ENCODE measurements at regions not wholly inside any gene's neighbourhood (a gene's known extent, or its start where the extent isn't known, plus 50 kb on each side); places are given as distances from the start of the nearest gene placed in this dataset.

DNA sequence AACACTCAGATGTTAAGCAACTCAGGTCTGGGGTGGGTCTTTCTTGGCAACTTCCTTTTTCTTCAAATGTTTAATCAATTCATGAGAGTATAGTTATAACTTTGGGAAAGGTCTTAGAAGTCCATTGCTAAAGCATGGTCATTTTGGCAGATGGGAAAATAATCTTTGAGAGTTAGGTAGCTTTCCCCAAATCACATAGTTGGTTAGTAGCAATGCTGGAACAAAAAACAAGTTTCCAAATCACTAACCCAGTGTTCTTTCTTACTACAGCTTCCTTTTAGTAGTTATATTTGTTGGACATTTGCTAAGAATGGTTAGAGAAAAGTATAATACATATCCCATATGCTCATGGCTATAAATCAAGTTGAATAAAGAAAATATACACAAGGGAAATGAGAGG lies 185.2 kb upstream of the SLC14A2 start:
- in situ Hi-C loops (cut with MboI; ENCODE audit: low pct_unique_long_range_greater_than_20kb in 2 of 9, low sequenced_read_pairs in 9 of 9, unreplicated experiment in 9 of 9) = no loop called here
- Histone ChIP-seq H3K27ac (no peak overlapping the region), H3K4me1 (replicated peaks in 1 of 2) (no peaks in the 10 kb centered on the region), H3K4me3 (no peak overlapping the region)
- no peak for ATAC-seq (replicated peaks in 6 of 8)

GRCh38 chr18:45435810-45436209 lies 179.5 kb upstream of the SLC14A2 start:
- Histone ChIP-seq H3K4me1 (replicated peaks in 1 of 2) (peaks cover 0 to 4% of the 10 kb centered on the region in 2 donors), H3K27ac (no peak overlapping the region), H3K4me3 (no peak overlapping the region)
- 3 to 100% (median 79%) methylated on average over 1 to 3 of the region's 3 CpGs; no CpG with 5 or more reads in 1 of the 10 experiments for WGBS, 10 experiments
- no peak for ATAC-seq (replicated peaks in 6 of 8)
- in situ Hi-C loops (cut with MboI; ENCODE audit: low pct_unique_long_range_greater_than_20kb in 2 of 9, low sequenced_read_pairs in 9 of 9, unreplicated experiment in 9 of 9) = no loop called here

GRCh38 chr18:45437366-45437765 lies 177.9 kb upstream of the SLC14A2 start:
- Histone ChIP-seq H3K4me3 (no peak overlapping the region), H3K4me1 (replicated peaks in 1 of 2) (peaks cover 0 to 4% of the 10 kb centered on the region in 2 donors), H3K27ac (no peak overlapping the region)
- in situ Hi-C loops (cut with MboI; ENCODE audit: low pct_unique_long_range_greater_than_20kb in 2 of 9, low sequenced_read_pairs in 9 of 9, unreplicated experiment in 9 of 9) = no loop called here
- peak in 2 of 8 experiments; percentile 71 to 87 for ATAC-seq (replicated peaks in 6 of 8)
- 92 to 100% (median 97%) methylated on average over 1 to 7 of the region's 9 CpGs; no CpG with 5 or more reads in 4 of the 10 experiments for whole genome bisulfite sequencing, 10 experiments

DNA sequence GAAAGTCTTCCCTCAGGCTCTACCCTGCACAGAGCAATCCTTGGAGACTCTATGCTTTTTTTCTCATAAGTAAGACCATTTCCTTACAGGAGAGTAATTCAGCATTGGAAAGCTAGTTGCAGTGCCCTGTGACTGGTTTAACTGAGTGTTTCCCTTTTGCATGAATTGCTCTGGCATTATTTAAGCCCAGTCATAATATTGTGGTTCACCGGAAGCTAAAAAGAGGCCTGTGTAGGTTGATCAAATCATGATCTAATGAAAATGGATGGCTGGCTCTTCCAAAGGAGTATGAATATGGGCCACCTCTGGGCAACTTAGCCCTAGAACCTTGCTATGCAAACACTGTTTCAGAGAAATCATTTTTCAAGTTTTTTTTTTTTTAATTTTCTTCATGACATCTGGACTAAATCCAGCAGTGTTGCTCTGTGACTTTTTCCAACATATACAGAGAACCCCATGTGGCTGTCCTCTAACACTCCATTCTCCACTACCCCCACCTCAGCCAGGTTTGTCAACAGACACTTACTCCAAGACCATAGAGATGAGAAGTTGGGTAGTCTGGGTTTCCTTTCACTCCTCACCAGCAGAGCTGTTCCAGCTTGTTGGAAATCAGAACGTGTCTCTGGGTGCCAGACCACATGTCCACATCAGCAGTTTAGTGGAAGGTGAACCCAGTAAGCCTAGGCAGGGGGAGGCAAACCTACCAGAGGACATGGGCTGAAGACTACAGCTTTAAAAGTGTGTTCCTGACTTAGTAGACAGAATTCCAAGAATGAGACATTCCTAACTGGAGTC lies 175.2 kb upstream of the SLC14A2 start:
- H3K27ac ChIP-seq = no peak overlapping the region
- 50 to 100% (median 92%) methylated on average over 1 to 2 of the region's 2 CpGs; no CpG with 5 or more reads in 3 of the 10 experiments for WGBS, 10 experiments
- H3K4me1 ChIP-seq (replicated peaks in 1 of 2) = peaks cover 0 to 7% of the 10 kb centered on the region in 2 donors
- in situ Hi-C loops (cut with MboI; ENCODE audit: low pct_unique_long_range_greater_than_20kb in 2 of 9, low sequenced_read_pairs in 9 of 9, unreplicated experiment in 9 of 9) = no loop called here
- no peak overlapping the region for H3K4me3 ChIP-seq
- ATAC-seq (replicated peaks in 6 of 8) = no peak

GRCh38 chr18:45441110-45441847 lies 174.0 kb upstream of the SLC14A2 start:
- Histone ChIP-seq H3K4me3 (no peak overlapping the region), H3K27ac (no peak overlapping the region), H3K4me1 (replicated peaks in 1 of 2) (peaks cover 0 to 7% of the 10 kb centered on the region in 2 donors)
- no peak for ATAC-seq (replicated peaks in 6 of 8)
- 17 to 100% (median 81%) methylated on average over 1 to 5 of the region's 5 CpGs; no CpG with 5 or more reads in 1 of the 10 experiments for WGBS, 10 experiments
- in situ Hi-C loops (cut with MboI; ENCODE audit: low pct_unique_long_range_greater_than_20kb in 2 of 9, low sequenced_read_pairs in 9 of 9, unreplicated experiment in 9 of 9) = no loop called here

DNA sequence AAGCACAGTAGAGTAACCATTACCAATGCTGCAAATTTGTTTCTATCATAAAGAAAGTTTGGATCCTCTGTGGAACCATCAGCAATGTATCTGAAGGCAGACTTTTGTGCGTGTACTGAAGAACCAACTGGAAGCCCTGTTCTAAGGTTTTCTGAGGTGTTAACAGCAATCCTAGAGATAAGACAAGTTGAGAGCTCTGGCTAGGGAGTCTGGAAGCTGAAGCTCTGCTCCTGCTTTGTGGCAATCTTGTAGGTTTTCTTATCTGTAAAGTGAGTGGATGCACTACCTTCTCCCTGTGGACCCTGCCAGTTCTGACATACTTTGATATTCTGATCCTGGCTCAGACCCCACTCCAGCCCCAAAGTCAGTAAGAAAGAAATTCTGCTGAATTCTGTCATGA lies 171.2 kb upstream of the SLC14A2 start:
- no peak overlapping the region for H3K4me3 ChIP-seq
- WGBS, 10 experiments = 67 to 100% (median 100%) methylated on average over 1 of the region's 1 CpG; no CpG with 5 or more reads in 2 of the 10 experiments

GRCh38 chr18:45447355-45448265 lies 167.7 kb upstream of the SLC14A2 start:
- Histone ChIP-seq H3K27ac (no peak overlapping the region), H3K4me1 (replicated peaks in 1 of 2) (peaks cover 39 to 50% of the 10 kb centered on the region in 2 donors), H3K4me3 (no peak overlapping the region)
- in situ Hi-C loops (cut with MboI; ENCODE audit: low pct_unique_long_range_greater_than_20kb in 2 of 9, low sequenced_read_pairs in 9 of 9, unreplicated experiment in 9 of 9) = no loop called here
- 11 to 71% (median 35%) methylated on average over 1 to 2 of the region's 2 CpGs; no CpG with 5 or more reads in 2 of the 10 experiments for WGBS, 10 experiments
- no peak for ATAC-seq (replicated peaks in 6 of 8)

More for the DNA sequence above, 171.2 kb upstream of the SLC14A2 start:
- in situ Hi-C loops (cut with MboI; ENCODE audit: low pct_unique_long_range_greater_than_20kb in 2 of 9, low sequenced_read_pairs in 9 of 9, unreplicated experiment in 9 of 9) = no loop called here
- ATAC-seq (replicated peaks in 6 of 8) = no peak
- Histone ChIP-seq H3K4me1 (replicated peaks in 1 of 2) (peaks cover 18 to 27% of the 10 kb centered on the region in 2 donors), H3K27ac (no peak overlapping the region)

DNA sequence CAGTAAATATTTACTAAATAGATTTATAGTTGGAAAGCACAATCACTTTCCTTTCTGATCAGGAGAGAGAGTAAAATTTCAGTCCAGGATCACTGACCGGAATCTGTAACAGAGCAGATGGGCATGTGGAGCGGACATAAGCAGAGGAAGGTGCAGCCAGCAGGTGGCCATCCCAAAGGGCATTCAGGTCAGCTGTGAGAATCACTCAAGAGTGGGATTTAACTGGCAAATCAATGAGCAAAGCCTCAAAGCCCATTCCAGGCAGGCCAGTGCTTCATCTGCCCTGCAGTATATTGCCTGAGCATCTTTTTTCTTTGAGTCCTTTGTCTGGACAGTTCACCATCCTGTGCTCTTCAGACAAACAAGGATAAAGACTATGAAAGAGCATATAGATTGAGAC lies 166.4 kb upstream of the SLC14A2 start:
- peak in 2 of 8 experiments; percentile 4 to 10 for ATAC-seq (replicated peaks in 6 of 8)
- peaks cover 39 to 50% of the 10 kb centered on the region in 2 donors for H3K4me1 ChIP-seq (replicated peaks in 1 of 2)
- WGBS, 10 experiments = 60 to 100% (median 83%) methylated on average over 1 to 2 of the region's 2 CpGs; no CpG with 5 or more reads in 5 of the 10 experiments
- H3K27ac ChIP-seq = no peak overlapping the region
- in situ Hi-C loops (cut with MboI; ENCODE audit: low pct_unique_long_range_greater_than_20kb in 2 of 9, low sequenced_read_pairs in 9 of 9, unreplicated experiment in 9 of 9) = no loop called here
- no peak overlapping the region for H3K4me3 ChIP-seq

GRCh38 chr18:45449418-45450227 lies 165.7 kb upstream of the SLC14A2 start:
- Histone ChIP-seq H3K27ac (peak overlapping the region in 1 of 2 donors; percentile 63), H3K4me3 (no peak overlapping the region), H3K4me1 (replicated peaks in 1 of 2) (peaks cover 39 to 47% of the 10 kb centered on the region in 2 donors)
- WGBS, 10 experiments = 10 to 62% (median 51%) methylated on average over 2 to 6 of the region's 10 CpGs; no CpG with 5 or more reads in 1 of the 10 experiments
- peak in 7 of 8 experiments; percentile 88 to 98 (median 97) for ATAC-seq (replicated peaks in 6 of 8)
- in situ Hi-C loops (cut with MboI; ENCODE audit: low pct_unique_long_range_greater_than_20kb in 2 of 9, low sequenced_read_pairs in 9 of 9, unreplicated experiment in 9 of 9) = no loop called here

- peaks cover 24 to 25% of the 10 kb centered on the region in 2 donors for H3K4me1 ChIP-seq (replicated peaks in 1 of 2)
- ATAC-seq (replicated peaks in 6 of 8) = peak in 7 of 8 experiments; percentile 12 to 93 (median 79)
- H3K27ac ChIP-seq = peak overlapping the region; percentile 58 to 75
- in situ Hi-C loops (cut with MboI; ENCODE audit: low pct_unique_long_range_greater_than_20kb in 2 of 9, low sequenced_read_pairs in 9 of 9, unreplicated experiment in 9 of 9) = no loop called here
- 0 to 72% (median 50%) methylated on average over 1 to 4 of the region's 5 CpGs; no CpG with 5 or more reads in 1 of the 10 experiments for WGBS, 10 experiments
- no peak overlapping the region for H3K4me3 ChIP-seq
These were observed 158.9 kb upstream of the SLC14A2 start for GRCh38 chr18:45456090-45457021.

- peaks cover 24 to 29% of the 10 kb centered on the region in 2 donors for H3K4me1 ChIP-seq (replicated peaks in 1 of 2)
- in situ Hi-C loops (cut with MboI; ENCODE audit: low pct_unique_long_range_greater_than_20kb in 2 of 9, low sequenced_read_pairs in 9 of 9, unreplicated experiment in 9 of 9) = no loop called here
- H3K27ac ChIP-seq = no peak overlapping the region
- 17 to 60% (median 23%) methylated on average over 1 of the region's 1 CpG; no CpG with 5 or more reads in 6 of the 10 experiments for WGBS, 10 experiments
- no peak overlapping the region for H3K4me3 ChIP-seq
- ATAC-seq (replicated peaks in 6 of 8) = peak in 5 of 8 experiments; percentile 69 to 94 (median 71)
These were observed 157.2 kb upstream of the SLC14A2 start for GRCh38 chr18:45458033-45458432.
